ENCODE measurements at regions not wholly inside any gene's neighbourhood (a gene's known extent, or its start where the extent isn't known, plus 50 kb on each side); places are given as distances from the start of the nearest gene placed in this dataset.
"Not testable (repeated sequence)": the region's sequence is repeated elsewhere in the genome, so short reads cannot be mapped to it uniquely, and the experiment has no call there.

GRCh38 chr16:16593156-16593863, 214.4 kb downstream of the NPIPA7 start:
- BruUV-seq (replicated peaks); H3K4me3 Mint-ChIP-seq (ENCODE audit: low read depth, unreplicated experiment); H3K27ac Mint-ChIP-seq (ENCODE audit: unreplicated experiment); H3K4me1 Mint-ChIP-seq (ENCODE audit: low read depth, unreplicated experiment); intact Hi-C loops (cut with micrococcal nuclease; ENCODE audit: unreplicated experiment); CTCF ChIA-PET; H3K9me3 Mint-ChIP-seq (ENCODE audit: low read depth, unreplicated experiment); H3K36me3 Mint-ChIP-seq (ENCODE audit: insufficient read depth, unreplicated experiment); H3K27me3 Mint-ChIP-seq (ENCODE audit: unreplicated experiment): not testable (repeated sequence)
- DNase-seq, result peak; percentile 55
- peak; percentile 78 for TF ChIP-seq CTCF (IDR thresholded peaks at IDR 0.05; ENCODE audit: unreplicated experiment)

DNA sequence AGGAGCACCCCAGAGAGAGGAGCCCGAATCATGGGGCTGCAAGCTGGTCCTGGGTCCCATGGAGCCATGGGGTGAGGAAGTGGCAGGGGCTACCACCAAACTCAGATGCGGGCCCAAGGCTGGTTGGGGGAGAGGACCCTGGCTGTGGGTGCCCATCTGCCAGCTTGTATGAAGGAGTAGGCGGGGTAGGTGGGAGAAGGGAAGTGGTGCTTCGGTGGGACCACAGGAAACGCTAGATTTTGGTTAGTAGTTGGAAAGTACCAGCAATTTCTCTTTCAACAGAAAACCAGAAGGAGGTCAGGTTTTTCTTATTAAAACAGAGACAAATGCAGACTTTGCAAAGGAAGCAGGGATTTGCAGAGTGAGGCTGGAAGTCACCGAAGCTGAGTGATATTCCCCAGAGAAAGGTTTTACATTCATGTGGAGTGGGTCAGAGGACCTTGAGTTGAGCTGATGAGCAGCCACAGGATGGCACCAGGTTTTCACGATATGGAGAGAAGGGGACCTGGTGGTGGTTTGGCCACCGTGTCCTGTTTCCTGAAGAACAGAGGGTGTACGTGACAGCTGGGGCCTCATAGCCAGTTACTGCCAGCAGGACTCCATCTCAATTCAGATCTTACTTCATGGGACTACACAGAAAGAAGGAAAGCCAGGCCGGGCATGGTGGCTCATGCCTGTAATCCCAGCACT, 216.2 kb downstream of the NPIPA7 start:
- H3K9me3 Mint-ChIP-seq (ENCODE audit: low read depth, unreplicated experiment); intact Hi-C loops (cut with micrococcal nuclease; ENCODE audit: unreplicated experiment); BruUV-seq (replicated peaks); H3K27ac Mint-ChIP-seq (ENCODE audit: unreplicated experiment); CTCF ChIA-PET; H3K36me3 Mint-ChIP-seq (ENCODE audit: insufficient read depth, unreplicated experiment); H3K4me3 Mint-ChIP-seq (ENCODE audit: low read depth, unreplicated experiment); DNase-seq; H3K4me1 Mint-ChIP-seq (ENCODE audit: low read depth, unreplicated experiment): not testable (repeated sequence)
- H3K27me3 Mint-ChIP-seq (ENCODE audit: unreplicated experiment), result peaks cover 12% of the 10 kb centered on the region

- intact Hi-C loops (cut with micrococcal nuclease; ENCODE audit: unreplicated experiment), result not testable (repeated sequence)
- peaks cover 23% of the 10 kb centered on the region for H3K27me3 Mint-ChIP-seq (ENCODE audit: unreplicated experiment)
These were observed 222.3 kb downstream of the NPIPA7 start for GRCh38 chr16:16601239-16601638.

GRCh38 chr16:16607401-16608082, 228.6 kb downstream of the NPIPA7 start:
- H3K4me3 Mint-ChIP-seq (ENCODE audit: low read depth, unreplicated experiment); H3K9me3 Mint-ChIP-seq (ENCODE audit: low read depth, unreplicated experiment); DNase-seq; BruUV-seq (replicated peaks); H3K36me3 Mint-ChIP-seq (ENCODE audit: insufficient read depth, unreplicated experiment); H3K27ac Mint-ChIP-seq (ENCODE audit: unreplicated experiment); CTCF ChIA-PET; intact Hi-C loops (cut with micrococcal nuclease; ENCODE audit: unreplicated experiment); H3K4me1 Mint-ChIP-seq (ENCODE audit: low read depth, unreplicated experiment): not testable (repeated sequence)
- H3K27me3 Mint-ChIP-seq (ENCODE audit: unreplicated experiment), result peaks cover 11% of the 10 kb centered on the region

More at GRCh38 chr16:16601239-16601638, 222.3 kb downstream of the NPIPA7 start:
- CTCF ChIA-PET; H3K4me1 Mint-ChIP-seq (ENCODE audit: low read depth, unreplicated experiment); H3K4me3 Mint-ChIP-seq (ENCODE audit: low read depth, unreplicated experiment); H3K36me3 Mint-ChIP-seq (ENCODE audit: insufficient read depth, unreplicated experiment); DNase-seq; BruUV-seq (replicated peaks); H3K9me3 Mint-ChIP-seq (ENCODE audit: low read depth, unreplicated experiment); H3K27ac Mint-ChIP-seq (ENCODE audit: unreplicated experiment): not testable (repeated sequence)

DNA sequence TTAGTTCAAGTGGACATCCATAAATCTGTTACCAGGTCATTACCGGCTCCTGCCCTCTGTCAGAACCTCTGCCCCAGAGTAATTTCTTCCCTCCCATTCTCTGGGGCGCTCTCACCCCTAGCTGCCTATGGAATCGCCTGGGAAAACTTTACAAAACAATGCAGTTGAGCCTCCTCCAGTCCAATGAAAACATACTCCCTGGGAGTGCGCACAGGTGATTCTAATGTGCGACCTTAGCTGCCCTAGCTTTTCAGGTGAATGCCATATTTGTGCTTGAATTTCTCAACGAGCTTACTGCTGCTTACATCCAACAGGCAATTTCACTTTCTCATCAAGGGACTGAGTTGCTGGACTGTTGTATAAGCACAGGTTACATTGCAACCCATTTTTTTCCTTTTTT, 230.7 kb downstream of the NPIPA7 start:
- BruUV-seq (replicated peaks); DNase-seq; H3K27ac Mint-ChIP-seq (ENCODE audit: unreplicated experiment); H3K4me3 Mint-ChIP-seq (ENCODE audit: low read depth, unreplicated experiment); H3K4me1 Mint-ChIP-seq (ENCODE audit: low read depth, unreplicated experiment); H3K36me3 Mint-ChIP-seq (ENCODE audit: insufficient read depth, unreplicated experiment); H3K9me3 Mint-ChIP-seq (ENCODE audit: low read depth, unreplicated experiment); intact Hi-C loops (cut with micrococcal nuclease; ENCODE audit: unreplicated experiment); CTCF ChIA-PET: not testable (repeated sequence)
- H3K27me3 Mint-ChIP-seq (ENCODE audit: unreplicated experiment), result peaks cover 11% of the 10 kb centered on the region

DNA sequence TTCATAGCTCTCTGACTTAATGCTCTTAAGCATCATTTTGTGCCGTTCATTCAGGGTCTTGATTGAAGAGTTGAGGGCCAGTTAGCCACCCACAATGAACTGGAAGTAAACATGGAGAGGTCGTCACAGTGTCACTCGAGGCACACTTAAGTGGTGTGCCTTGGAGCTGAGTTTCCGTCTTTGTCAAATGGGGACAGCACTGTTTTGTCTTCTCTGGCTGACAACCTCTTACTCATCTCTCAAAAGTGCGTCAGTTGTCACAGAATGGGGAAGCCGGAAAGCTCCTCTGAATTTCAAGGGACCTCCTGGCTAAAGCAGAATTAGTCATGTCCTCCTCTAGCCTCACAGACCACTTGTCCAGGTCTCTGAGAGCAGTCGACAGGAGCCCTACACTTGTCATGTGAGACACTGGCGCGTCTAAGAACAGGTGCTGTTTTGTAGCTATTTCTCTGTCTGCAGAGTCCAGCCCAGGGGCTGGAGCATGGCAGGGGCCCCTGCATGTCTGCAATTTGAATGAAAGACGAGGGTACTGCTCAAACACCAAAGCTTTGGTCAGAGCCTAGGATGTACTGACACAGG, 231.5 kb downstream of the NPIPA7 start:
- peaks cover 11% of the 10 kb centered on the region for H3K27me3 Mint-ChIP-seq (ENCODE audit: unreplicated experiment)
- CTCF ChIA-PET; DNase-seq; H3K9me3 Mint-ChIP-seq (ENCODE audit: low read depth, unreplicated experiment); H3K4me3 Mint-ChIP-seq (ENCODE audit: low read depth, unreplicated experiment); H3K27ac Mint-ChIP-seq (ENCODE audit: unreplicated experiment); intact Hi-C loops (cut with micrococcal nuclease; ENCODE audit: unreplicated experiment); BruUV-seq (replicated peaks); H3K4me1 Mint-ChIP-seq (ENCODE audit: low read depth, unreplicated experiment); H3K36me3 Mint-ChIP-seq (ENCODE audit: insufficient read depth, unreplicated experiment): not testable (repeated sequence)

DNA sequence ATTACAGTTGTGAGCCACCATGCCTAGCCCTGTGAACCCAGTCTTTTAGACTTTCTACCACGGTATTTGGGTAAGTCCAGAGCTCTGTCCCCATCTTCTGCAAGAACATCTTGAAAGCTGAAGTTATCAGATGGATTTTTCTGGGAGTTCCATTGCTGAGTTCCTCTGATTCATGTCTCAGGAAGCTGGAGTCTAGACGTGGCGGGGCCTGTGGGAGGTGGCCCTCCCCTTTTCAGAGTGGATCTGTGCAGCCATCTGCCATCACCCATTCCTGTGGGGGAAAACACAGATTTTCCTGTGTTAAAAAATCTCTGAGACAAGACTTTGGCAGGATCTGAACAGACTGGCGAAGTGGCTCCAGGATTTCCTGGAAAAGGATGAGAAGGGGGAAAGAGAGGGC, 234.3 kb downstream of the NPIPA7 start:
- BruUV-seq (replicated peaks); CTCF ChIA-PET; H3K27ac Mint-ChIP-seq (ENCODE audit: unreplicated experiment); H3K4me3 Mint-ChIP-seq (ENCODE audit: low read depth, unreplicated experiment); DNase-seq; intact Hi-C loops (cut with micrococcal nuclease; ENCODE audit: unreplicated experiment); H3K27me3 Mint-ChIP-seq (ENCODE audit: unreplicated experiment); H3K36me3 Mint-ChIP-seq (ENCODE audit: insufficient read depth, unreplicated experiment); H3K4me1 Mint-ChIP-seq (ENCODE audit: low read depth, unreplicated experiment); H3K9me3 Mint-ChIP-seq (ENCODE audit: low read depth, unreplicated experiment): not testable (repeated sequence)

DNA sequence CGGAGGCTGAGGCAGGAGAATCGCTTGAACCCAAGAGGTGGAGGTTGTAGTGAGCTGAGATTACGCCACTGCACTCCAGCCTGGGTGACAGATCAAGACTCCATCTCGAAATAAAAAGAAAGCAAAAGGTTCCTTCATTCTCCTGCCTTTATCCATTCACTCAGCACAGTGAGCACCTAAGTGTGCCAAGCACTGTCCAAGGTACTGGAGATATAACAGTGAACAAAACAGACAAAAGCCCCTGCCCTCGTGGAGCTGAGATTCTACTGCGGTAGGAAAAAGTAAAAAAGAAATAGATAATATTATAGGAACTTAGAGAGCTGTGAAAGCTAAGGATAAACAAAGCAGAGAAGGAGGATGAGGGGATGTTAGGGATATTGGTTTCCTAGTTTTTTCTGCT, 235.5 kb downstream of the NPIPA7 start:
- H3K4me1 Mint-ChIP-seq (ENCODE audit: low read depth, unreplicated experiment); H3K9me3 Mint-ChIP-seq (ENCODE audit: low read depth, unreplicated experiment); H3K27ac Mint-ChIP-seq (ENCODE audit: unreplicated experiment); H3K4me3 Mint-ChIP-seq (ENCODE audit: low read depth, unreplicated experiment); H3K36me3 Mint-ChIP-seq (ENCODE audit: insufficient read depth, unreplicated experiment); BruUV-seq (replicated peaks); intact Hi-C loops (cut with micrococcal nuclease; ENCODE audit: unreplicated experiment); DNase-seq; CTCF ChIA-PET; H3K27me3 Mint-ChIP-seq (ENCODE audit: unreplicated experiment): not testable (repeated sequence)

DNA sequence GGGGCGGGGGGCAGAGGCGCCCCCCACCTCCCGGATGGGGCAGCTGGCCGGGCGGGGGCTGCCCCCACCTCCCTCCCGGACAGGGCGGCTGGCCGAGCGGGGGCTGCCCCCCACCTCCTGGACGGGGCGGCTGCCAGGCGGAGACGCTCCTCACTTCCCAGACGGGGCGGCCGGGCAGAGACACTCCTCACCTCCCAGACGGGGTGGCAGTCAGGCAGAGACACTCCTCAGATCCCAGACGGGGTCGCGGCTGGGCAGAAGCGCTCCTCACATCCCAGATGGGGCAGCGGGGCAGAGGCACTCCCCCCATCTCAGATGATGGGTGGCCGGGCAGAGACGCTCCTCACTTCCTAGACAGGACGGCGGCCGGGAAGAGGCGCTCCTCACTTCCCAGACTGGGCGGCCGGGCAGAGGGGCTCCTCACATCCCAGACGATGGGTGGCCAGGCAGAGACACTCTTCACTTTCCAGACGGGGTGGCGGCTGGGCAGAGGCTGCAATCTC, 240.1 kb downstream of the NPIPA7 start:
- intact Hi-C loops (cut with micrococcal nuclease; ENCODE audit: unreplicated experiment); H3K4me3 Mint-ChIP-seq (ENCODE audit: low read depth, unreplicated experiment); DNase-seq; BruUV-seq (replicated peaks); H3K27ac Mint-ChIP-seq (ENCODE audit: unreplicated experiment); H3K36me3 Mint-ChIP-seq (ENCODE audit: insufficient read depth, unreplicated experiment); H3K27me3 Mint-ChIP-seq (ENCODE audit: unreplicated experiment); CTCF ChIA-PET; H3K9me3 Mint-ChIP-seq (ENCODE audit: low read depth, unreplicated experiment); H3K4me1 Mint-ChIP-seq (ENCODE audit: low read depth, unreplicated experiment): not testable (repeated sequence)
